ENCODE measurements at regions not wholly inside any gene's neighbourhood (a gene's known extent, or its start where the extent isn't known, plus 50 kb on each side); places are given as distances from the start of the nearest gene placed in this dataset.
"Not testable (repeated sequence)": the region's sequence is repeated elsewhere in the genome, so short reads cannot be mapped to it uniquely, and the experiment has no call there.

DNA sequence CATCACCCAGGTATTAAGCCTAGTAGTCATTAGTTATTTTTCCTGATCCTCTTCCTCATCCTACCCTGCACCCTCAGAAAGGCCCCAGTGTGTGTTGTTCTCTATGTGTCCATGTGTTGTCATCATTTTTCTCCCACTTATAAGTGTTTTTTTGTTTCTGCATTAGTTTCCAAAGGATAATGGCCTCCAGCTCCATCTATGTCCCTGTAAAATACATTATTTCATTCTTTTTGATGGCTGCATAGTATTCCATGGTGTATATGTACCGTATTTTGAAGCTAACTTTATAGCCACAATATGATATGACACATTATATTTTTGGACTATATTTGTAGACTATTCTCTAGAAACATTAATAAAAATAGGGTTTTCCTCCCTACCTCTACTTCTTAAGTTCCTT is 324.4 kb upstream of the EDIL3 start:
- TF ChIP-seq, protein P1, sequence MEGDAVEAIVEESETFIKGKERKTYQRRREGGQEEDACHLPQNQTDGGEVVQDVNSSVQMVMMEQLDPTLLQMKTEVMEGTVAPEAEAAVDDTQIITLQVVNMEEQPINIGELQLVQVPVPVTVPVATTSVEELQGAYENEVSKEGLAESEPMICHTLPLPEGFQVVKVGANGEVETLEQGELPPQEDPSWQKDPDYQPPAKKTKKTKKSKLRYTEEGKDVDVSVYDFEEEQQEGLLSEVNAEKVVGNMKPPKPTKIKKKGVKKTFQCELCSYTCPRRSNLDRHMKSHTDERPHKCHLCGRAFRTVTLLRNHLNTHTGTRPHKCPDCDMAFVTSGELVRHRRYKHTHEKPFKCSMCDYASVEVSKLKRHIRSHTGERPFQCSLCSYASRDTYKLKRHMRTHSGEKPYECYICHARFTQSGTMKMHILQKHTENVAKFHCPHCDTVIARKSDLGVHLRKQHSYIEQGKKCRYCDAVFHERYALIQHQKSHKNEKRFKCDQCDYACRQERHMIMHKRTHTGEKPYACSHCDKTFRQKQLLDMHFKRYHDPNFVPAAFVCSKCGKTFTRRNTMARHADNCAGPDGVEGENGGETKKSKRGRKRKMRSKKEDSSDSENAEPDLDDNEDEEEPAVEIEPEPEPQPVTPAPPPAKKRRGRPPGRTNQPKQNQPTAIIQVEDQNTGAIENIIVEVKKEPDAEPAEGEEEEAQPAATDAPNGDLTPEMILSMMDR (IDR thresholded peaks at IDR 0.05), result no peak

DNA sequence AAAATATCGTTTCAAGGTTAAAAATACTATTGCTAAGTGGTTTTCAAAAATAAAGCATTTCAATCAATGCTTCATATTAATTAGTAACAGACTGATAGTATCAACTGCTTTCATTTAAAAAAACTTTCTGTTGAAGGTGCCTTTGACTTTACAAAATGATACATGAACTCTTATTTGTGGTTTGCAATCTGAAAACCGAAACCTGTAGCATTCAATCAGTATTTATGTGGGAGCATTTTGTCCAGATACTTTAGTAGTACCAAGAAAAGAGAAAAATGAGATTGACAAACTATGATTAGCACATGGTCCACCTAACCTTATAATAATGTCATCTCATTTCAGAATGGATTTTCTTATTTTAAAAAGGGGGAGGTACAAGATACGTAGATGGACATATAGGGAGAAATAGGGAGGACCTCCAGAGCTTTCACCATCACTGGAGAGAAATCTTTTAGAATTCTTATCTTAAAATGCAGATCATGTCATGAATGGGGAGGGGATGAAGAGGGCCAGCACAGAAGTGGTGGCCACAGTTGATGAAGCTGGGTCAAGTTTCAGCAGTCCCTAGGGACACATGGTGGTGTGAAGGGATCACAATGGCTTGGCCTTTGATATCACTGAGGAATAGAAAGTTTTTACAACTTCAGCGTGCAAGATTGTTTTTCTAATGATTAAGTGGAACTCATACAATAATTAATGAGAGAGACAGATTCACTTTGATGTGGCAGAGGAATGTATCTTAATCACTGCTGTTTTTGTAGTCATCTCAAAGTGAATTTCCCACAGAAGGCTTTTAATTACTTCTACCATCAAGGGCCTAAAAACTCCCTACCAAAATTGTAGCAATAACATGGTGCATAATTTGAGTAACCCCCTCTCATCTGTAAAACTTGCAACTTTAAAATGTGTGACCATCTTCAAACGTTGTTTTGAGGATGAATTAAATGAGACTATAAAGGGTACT is 322.3 kb upstream of the EDIL3 start:
- intact Hi-C loops (cut with DNase I), result no loop called here
- 52 to 60% methylated on average over 5 of the region's 5 CpGs for WGBS, 2 donors
- TF ChIP-seq, protein P1 (IDR thresholded peaks at IDR 0.05), result no peak

More for the DNA sequence above, 324.4 kb upstream of the EDIL3 start:
- intact Hi-C loops (cut with DNase I), result no loop called here
- H3K9me3 ChIP-seq, result peaks cover 0 to 11% (median 0%) of the 10 kb centered on the region in 11 donors
- no peak overlapping the region for H3K27ac ChIP-seq
- H3K36me3 ChIP-seq, result no peaks in the 10 kb centered on the region
- ATAC-seq (no peak), DNase-seq (no peak)
- no peaks in the 10 kb centered on the region for H3K27me3 ChIP-seq
- no peaks in the 10 kb centered on the region for H3K4me1 ChIP-seq
- WGBS, 2 donors, result 96 to 99% methylated on average over 1 of the region's 1 CpG
- H3K4me3 ChIP-seq, result no peak overlapping the region

DNA sequence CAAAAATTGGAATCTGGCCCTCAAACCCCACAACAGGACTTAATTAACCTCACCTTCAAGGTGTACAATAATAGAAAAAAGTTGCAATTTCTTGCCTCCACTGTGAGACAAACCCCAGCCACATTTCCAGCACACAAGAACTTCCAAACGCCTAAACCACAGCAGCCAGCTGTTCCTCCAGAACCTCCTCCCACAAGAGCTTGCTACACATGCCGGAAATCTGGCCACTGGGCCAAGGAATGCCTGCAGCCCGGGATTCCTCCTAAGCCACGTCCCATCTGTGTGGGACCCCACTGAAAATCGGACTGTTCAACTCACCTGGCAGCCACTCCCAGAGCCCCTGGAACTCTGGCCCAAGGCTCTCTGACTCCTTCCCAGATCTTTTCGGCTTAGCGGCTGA is 315.9 kb upstream of the EDIL3 start:
- H3K4me3 ChIP-seq; H3K27me3 ChIP-seq; DNase-seq; H3K27ac ChIP-seq; ATAC-seq; intact Hi-C loops (cut with DNase I); H3K4me1 ChIP-seq; H3K36me3 ChIP-seq: not testable (repeated sequence)
- 83 to 86% methylated on average over 5 of the region's 7 CpGs for WGBS, 2 donors
- H3K9me3 ChIP-seq, result peaks cover 0 to 31% (median 0%) of the 10 kb centered on the region in 11 donors

More for the DNA sequence above, 322.3 kb upstream of the EDIL3 start:
- Histone ChIP-seq H3K36me3 (no peaks in the 10 kb centered on the region), H3K4me1 (no peaks in the 10 kb centered on the region), H3K27me3 (no peaks in the 10 kb centered on the region), H3K9me3 (peaks cover 0 to 11% (median 0%) of the 10 kb centered on the region in 11 donors), H3K4me3 (no peak overlapping the region), H3K27ac (no peak overlapping the region)
- DNase-seq (no peak), ATAC-seq (no peak)

DNA sequence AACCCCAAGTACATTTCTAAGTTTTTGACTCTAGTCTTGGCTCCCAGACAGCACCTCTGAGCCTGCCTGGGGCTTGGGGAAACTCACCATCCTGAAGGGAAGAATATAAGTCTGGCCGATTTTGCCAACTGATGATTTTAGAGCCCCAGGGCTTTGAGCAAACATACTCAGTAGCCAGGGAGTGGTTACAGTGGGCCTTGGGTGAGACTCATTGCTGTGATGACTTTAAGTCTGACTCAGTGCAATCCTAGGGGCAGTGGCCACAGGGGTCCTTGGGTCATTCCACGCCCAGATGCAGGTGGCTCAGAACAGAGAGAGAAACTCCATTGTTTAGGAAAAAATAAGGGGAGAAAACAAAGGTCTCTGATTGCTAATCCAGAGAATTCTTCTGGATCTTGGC is 312.0 kb upstream of the EDIL3 start:
- Histone ChIP-seq H3K27me3 (no peaks in the 10 kb centered on the region), H3K4me3 (no peak overlapping the region), H3K27ac (no peak overlapping the region), H3K4me1 (no peaks in the 10 kb centered on the region), H3K36me3 (no peaks in the 10 kb centered on the region), H3K9me3 (peaks cover 0 to 28% (median 0%) of the 10 kb centered on the region in 11 donors)
- ATAC-seq (no peak), DNase-seq (no peak)
- intact Hi-C loops (cut with DNase I), result no loop called here
- TF ChIP-seq, protein P1 (IDR thresholded peaks at IDR 0.05), result no peak
- WGBS, 2 donors, result 40 to 87% methylated on average over 2 of the region's 2 CpGs

DNA sequence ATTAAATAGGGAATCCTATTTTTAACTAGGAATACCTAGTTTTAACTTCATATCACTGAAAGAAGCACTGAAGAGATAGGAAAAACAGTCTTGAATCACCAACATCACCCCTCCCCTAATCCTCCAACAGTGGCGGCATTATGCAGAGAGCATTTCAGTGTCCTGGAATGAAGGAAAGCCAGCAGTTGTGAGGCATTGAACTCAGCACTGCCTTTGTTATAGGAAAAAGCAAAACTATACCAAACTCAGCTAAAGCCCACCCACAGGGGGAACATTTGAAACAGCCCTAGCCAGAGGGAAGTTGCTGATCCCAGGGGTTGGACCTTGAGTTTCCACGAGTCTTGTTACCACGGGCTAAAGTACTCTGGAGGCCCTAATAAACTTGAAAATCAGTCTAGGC is 310.6 kb upstream of the EDIL3 start:
- ATAC-seq (no peak), DNase-seq (no peak)
- TF ChIP-seq, protein P1 (IDR thresholded peaks at IDR 0.05), result no peak
- Histone ChIP-seq H3K4me3 (no peak overlapping the region), H3K36me3 (no peaks in the 10 kb centered on the region), H3K27me3 (no peaks in the 10 kb centered on the region), H3K27ac (no peak overlapping the region), H3K9me3 (peaks cover 0 to 28% (median 0%) of the 10 kb centered on the region in 11 donors), H3K4me1 (no peaks in the 10 kb centered on the region)
- intact Hi-C loops (cut with DNase I), result no loop called here
- WGBS, 2 donors, result 85 to 88% methylated on average over 3 of the region's 3 CpGs
